Cardiac fibroblast (primary cell): ENCODE measurements at regions not wholly inside any gene's neighbourhood (a gene's known extent, or its start where the extent isn't known, plus 50 kb on each side); places are given as distances from the start of the nearest gene placed in this dataset.
A peak's percentile ranks its signal among the peaks of the same experiment; 100 is the strongest.

Source experiments
- DNase-seq, 2 donors: peaks; one replicate each; pipeline versions ENCODE4 v3.0.0 to v3.0.0-alpha.2; 2010; ENCODE audit warnings: low read depth in 2 of 2
- H3K4me3 ChIP-seq, 2 donors: replicated peaks in 1 of 2; 1 replicate in 1 of 2; 2 replicates in 1 of 2; pipeline ENCODE4 v1.5.1; 2011; ENCODE audit warnings: low read depth in 2 of 2, low read length in 2 of 2, mild to moderate bottlenecking in 2 of 2, moderate library complexity in 1 of 2
- TF ChIP-seq, protein P1 (sequence below): IDR thresholded peaks from one replicate; pipeline ENCODE4 v1.5.1; 2011; ENCODE audit warnings: low read depth, mild to moderate bottlenecking, low read length, inconsistent platforms

- TF ChIP-seq, protein P1, sequence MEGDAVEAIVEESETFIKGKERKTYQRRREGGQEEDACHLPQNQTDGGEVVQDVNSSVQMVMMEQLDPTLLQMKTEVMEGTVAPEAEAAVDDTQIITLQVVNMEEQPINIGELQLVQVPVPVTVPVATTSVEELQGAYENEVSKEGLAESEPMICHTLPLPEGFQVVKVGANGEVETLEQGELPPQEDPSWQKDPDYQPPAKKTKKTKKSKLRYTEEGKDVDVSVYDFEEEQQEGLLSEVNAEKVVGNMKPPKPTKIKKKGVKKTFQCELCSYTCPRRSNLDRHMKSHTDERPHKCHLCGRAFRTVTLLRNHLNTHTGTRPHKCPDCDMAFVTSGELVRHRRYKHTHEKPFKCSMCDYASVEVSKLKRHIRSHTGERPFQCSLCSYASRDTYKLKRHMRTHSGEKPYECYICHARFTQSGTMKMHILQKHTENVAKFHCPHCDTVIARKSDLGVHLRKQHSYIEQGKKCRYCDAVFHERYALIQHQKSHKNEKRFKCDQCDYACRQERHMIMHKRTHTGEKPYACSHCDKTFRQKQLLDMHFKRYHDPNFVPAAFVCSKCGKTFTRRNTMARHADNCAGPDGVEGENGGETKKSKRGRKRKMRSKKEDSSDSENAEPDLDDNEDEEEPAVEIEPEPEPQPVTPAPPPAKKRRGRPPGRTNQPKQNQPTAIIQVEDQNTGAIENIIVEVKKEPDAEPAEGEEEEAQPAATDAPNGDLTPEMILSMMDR: no peak
- no peak overlapping the region for H3K4me3 ChIP-seq
- DNase-seq: no peak
These were observed 115.4 kb downstream of the PLEKHG1 start for GRCh38 chr6:150715133-150715532.

- no peak overlapping the region for H3K4me3 ChIP-seq
- DNase-seq: no peak
- TF ChIP-seq, protein P1: no peak
These were observed 117.7 kb downstream of the PLEKHG1 start for GRCh38 chr6:150717419-150717818.

DNA sequence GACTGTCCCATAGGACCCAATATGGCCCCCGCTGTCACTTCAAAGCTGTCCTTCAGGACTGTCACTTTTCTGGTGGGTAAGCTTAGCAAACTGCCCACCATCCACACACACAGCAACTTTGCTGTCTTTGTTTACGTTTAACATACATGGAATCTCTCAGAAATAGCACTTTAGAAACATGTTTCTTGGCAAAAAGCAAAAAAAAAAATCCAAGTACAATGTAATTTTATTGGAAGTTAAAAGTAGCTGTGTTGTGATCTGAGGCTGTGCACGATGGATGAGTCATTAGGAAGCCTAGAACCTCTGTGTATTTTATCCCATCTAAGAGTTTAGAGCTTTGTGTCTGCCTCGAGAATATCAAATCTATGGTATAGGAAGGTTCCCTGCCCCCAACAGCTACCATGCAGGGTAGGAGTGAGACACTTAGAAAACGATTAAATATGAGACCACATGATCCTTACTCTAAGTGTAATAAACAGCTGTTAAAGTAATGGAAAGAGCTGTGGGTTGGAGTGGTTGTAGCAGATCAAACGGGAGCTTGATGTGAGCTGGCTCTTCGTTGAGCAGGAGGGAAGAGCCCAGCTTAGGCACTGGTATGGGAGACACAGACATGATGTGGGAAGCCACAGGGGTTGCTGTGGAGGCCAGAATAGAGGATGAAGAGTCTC lies 119.5 kb downstream of the PLEKHG1 start:
- TF ChIP-seq, protein P1: no peak
- DNase-seq: no peak

DNA sequence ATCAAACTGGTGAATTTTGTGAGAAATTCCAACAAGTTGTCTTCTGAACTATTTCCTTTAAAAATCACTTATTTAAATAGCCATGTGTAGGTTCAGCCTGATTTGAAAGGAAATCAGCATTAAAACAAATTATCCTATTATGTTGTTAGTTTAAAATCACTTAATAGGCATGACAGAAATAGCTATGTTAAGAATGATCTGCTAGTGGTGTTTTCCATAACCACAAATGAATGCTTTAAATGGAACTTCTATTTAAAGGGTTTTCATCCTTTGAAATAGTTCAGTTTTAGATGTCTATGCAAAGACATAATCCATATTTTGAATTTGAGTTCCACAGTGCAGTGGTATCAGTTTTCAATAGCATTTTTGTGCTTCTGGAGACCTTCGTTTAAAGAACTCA lies 120.1 kb downstream of the PLEKHG1 start:
- no peak for DNase-seq
- TF ChIP-seq, protein P1: no peak
- H3K4me3 ChIP-seq: no peak overlapping the region

More for the DNA sequence above, 119.5 kb downstream of the PLEKHG1 start:
- no peak overlapping the region for H3K4me3 ChIP-seq

- TF ChIP-seq, protein P1: no peak
- H3K4me3 ChIP-seq: no peak overlapping the region
- DNase-seq: peak; percentile 17 to 25
These were observed 121.1 kb downstream of the PLEKHG1 start for GRCh38 chr6:150720774-150721233.

GRCh38 chr6:150721418-150722266 lies 122.0 kb downstream of the PLEKHG1 start:
- no peak for DNase-seq
- H3K4me3 ChIP-seq: no peak overlapping the region

More at GRCh38 chr6:150721418-150722266, 122.0 kb downstream of the PLEKHG1 start:
- TF ChIP-seq, protein P1: no peak
